NCI-H1092 treated with DMSO at 0.1 percent for 48 hours (cell line): ENCODE measurements at regions not wholly inside any gene's neighbourhood (a gene's known extent, or its start where the extent isn't known, plus 50 kb on each side); places are given as distances from the start of the nearest gene placed in this dataset.

Experiments
- DNase-seq: peaks from one replicate; lab custom pipeline; 2025; lab: John Stamatoyannopoulos, UW

DNA sequence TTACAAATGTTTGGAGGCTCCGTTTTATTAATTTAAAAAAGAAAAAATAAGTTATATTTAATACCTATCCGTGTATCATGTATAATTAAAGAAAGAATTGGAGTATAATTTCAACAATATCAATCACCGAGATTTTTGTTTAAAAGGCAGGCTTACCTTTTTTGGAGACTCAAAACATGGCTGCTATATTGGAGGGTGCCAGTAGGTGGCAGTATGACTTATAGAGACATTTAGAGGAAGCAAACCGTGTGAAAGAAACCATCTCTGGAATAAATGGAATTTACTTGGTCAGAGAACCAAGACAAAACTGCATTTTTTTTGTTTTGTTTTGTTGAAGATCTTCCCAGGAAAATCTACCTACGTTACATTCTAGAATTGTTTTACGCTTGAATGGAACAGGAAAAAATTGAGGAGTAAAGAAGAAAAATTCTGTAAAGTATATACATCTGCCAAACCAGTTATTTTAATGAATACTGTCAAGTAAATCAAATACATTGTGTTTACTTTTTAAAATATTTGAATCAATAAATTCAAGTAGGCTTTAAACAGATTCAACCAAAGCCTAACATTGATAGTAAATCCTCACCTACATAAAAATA, 802.6 kb upstream of the ALCAM start:
- peak; percentile 21 for DNase-seq

DNA sequence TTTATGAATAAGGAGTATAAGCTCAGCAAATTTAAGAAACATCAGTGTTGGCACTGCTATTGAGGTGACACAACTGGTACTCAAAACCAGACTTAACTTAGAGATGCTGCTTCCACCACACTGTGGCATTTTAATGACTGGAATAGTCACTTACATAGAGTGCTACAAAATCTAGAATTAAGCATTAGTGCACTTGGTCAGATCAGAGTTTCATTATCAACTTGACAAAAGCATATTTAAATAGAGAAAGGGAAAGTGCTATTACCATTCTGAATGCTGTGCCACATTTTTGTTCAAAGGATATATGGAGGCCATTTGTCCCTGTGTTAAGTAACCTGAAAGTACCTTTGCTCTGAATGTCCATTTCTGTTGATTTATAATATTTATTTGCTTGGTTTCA, 800.7 kb upstream of the ALCAM start:
- no peak for DNase-seq

DNA sequence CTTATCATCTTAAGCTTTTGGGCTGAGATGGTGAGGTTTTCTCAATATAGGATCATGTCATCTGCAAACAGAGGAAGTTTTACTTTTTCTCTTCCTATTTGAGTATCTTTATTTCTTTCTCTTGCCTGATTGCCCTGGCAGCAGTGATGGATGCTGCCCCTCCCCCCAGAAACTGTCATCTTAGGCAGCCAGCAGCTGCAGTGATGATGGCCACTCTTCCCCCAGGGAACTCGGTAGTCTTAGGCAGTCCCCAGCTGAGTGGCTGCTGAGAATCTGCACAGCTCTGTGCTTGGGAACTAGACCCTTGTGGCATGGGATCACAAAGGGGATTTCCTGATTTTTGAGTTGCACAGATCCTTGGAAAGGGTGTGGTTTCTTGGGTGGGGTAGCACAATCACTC, 791.1 kb upstream of the ALCAM start:
- DNase-seq, result no peak

DNA sequence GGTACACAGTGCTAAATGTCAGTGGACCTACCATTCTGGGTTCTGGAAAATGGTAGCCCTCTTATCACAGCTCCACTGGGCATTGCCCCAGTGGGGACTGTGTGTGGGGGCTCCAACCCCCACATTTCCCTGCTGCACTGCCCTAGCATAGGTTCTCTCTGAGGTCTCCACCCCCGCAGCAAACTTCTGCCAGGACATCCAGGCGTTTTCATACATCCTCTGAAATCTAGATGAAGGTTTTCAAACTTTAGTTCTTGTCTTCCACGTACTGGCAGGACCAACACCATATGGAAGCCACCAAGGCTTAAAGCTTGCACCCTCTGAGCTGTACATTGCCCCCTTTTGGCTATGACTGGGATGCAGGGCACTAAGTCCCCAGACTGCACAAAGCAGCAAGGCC, 788.2 kb upstream of the ALCAM start:
- DNase-seq, result no peak

DNA sequence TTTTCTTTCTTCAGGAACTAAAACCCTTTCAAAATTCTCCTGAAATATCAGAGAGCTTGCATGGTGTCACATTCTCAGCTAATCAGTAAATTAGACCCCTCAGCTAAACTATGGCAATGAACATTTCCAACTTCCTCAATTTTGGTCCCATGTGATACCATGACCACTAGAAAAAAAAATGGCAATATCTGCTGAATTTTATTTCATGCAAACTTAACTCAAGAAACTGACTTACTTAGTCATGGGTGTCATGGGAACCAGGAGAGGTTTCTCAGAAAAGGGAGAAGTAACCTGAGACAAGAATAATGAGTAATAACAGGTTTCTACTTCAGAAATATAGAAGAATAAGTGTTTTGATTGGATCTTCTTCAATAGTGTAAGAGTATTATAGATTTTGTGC, 784.6 kb upstream of the ALCAM start:
- DNase-seq, result no peak

DNA sequence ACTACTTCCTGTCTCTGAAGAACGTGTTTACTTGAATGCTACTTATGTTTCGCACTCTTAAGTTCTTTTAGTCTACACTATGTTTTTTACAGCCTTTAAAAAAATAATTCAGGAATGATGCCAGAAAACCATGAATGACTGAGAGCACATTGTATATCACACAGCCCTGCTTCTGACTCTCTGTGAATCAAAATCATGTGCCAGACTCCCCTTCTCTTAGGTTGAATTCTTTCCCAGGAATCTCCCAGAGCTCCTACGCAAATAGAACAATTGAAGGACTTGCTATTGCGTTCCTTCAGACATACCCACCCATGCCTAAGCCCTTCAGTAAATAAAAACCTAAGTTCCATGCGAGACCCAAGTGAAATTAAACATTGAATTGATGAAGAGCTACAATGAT, 782.0 kb upstream of the ALCAM start:
- no peak for DNase-seq

DNA sequence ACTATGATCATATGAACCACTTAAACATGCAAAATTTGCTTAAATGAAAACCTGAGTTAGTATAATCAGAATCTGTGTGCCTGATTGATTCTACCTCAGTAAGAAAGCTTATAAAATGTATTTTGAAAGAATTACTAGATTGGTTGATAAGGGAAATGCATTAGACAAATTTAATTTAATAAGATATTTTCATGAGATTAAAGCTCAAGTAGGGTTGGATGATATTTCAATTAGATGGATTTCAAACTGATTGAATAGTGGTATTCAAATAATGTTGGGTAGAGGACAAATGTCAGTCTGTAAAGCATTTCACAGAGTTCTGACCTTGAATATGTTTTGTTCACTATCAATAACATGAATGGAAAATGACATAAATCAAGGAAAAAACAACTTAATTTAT, 780.4 kb upstream of the ALCAM start:
- DNase-seq, result no peak

DNA sequence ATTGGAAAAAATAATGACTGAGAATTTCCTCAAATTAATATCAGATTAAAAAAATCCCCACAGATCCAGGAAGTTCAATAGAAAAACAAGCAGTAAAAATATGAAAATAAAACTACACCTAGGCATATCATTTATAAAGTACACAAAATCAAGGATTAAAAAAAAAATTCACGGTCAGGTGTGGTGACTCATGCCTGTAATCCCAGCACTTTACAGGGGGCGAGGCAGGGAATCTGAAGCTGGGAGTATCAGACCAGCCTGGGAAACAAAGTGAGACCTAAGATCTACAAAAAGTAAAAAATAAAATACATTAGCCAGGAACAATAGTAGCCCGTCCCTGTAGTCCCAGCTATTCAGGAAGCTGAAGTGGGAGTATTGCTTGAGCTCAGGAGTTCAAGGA, 778.3 kb upstream of the ALCAM start:
- no peak for DNase-seq

DNA sequence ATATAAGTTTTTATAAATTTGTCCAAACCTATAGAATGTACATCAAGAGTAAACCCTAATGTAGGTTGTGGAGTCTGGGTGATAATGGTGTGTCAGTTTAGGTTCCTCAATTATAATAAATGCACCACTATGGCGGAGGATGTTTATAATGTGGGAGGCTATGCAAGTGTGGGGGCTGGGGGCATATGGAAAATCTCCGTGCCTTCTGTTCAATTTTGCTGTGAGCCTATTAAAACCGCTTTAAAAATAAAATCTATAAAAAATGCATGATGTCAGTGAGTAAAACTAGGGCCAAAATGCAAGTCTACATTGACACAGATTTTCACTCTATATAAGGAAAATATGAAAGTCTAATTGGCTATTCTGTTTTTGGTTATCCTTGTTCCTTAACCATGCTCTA, 774.9 kb upstream of the ALCAM start:
- DNase-seq, result no peak

DNA sequence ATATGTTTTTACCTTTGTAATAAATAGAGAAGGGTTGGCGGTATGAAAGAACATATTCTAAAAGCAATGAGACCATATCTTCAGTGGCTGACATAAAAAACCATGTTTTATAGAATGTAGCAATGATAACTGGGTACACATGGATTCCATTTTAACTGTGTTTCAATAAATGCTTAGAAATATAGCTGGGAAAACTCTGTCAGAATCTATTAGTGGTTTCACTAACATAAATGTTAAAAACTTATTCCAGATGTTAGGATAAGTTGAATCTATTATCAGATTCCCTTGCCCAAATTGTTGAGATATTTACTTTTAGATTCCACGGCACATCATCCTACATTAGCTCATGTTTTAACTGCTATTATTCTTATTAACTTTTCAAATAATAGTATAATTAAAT, 772.2 kb upstream of the ALCAM start:
- DNase-seq, result no peak

DNA sequence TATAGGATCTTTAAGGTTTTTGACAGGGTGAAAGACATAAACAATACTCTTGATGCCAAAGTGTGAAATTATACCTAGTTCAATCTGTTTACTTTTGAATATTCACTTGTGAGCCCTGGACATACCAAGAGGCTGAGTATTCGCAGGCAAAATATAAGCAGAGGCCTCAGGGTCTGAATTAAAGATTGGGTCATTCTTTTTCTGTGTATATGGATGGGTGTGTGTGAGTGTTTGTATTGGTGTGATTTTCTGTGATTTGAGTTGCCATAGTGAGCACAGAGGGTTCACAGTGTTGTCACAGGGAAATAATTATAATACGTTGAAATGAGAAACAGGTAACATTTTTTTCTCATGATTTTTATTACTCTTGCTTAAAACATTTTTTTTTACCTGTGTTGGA, 770.7 kb upstream of the ALCAM start:
- no peak for DNase-seq

DNA sequence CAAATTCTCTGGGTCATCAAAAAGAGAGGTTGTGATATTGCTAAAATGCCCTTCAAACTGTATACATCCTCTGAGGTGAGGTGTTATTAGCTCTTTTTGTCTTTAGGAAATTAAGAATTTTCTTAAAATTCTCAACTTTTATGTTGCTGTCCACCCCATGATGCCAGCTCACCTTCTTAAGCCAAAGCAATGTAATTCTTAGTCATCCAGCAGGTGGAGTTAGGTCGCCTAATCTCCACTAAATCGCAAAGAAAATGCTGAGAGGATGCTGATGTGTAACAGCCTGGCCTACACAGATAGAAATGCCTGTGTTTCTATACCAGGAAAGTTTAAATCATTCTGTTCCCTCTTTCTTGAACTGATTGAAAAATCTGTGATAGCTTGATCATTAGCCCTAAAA, 770.2 kb upstream of the ALCAM start:
- peak; percentile 68 for DNase-seq

DNA sequence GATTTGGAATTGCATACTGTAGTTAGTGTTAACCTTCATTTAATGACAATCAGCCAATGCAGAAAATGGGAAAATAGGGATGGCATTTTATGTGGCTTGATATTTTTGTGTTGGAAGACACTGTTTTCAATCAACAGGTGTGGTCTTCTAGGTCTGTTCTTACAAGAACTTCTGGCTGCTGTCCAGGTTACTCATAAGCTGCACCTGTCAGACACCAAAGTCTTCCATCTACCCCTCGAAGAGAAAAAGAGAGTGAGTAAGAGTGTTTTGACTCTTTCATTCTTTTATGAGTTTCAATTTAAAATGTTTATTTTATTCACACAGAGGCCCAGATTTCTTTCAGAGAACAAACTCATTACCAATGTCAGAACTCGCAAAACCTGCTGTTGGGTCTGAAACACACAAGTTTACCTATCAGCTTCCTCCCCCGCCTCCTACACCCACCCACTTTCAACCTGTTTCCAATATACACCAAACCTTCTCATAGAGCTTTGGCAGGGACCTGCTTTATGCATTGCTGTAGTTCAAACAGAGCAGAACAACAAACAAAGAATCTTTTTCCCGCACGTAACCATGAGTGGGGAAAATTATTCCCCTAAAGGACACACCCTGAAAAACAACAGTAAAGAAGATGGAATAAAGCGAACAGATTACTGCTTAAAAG, 767.7 kb upstream of the ALCAM start:
- peak; percentile 33 for DNase-seq

DNA sequence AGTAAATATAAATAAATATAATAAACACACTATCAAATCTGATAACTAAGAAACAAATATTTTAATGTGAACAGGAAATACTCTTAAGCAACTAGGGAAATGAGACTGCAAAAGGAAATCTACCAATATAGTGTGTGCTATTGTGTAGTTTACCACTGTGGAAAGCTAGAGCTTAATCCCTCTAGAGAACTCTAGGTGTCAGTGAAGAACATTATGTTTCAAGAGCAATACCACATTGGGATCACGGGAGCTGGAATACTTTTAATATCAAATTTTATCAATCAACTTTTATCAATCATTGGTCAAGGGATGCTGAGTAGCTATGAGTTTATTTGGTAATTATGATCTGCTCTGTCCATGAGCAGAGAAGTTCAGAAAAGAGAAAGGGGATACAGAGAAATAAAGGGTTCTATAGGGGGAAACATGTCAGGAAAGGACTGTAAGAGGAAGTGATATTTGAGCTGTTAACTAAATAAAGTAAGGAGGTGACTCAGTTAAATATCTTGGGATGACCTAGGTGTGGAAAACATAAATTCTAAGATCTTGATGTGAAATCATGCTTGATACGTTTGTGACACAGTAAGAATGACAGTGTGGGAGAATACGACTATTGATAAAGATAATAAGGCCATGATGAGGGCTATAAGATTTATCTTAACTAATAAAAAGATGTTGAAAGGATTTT, 762.2 kb upstream of the ALCAM start:
- peak; percentile 14 for DNase-seq

DNA sequence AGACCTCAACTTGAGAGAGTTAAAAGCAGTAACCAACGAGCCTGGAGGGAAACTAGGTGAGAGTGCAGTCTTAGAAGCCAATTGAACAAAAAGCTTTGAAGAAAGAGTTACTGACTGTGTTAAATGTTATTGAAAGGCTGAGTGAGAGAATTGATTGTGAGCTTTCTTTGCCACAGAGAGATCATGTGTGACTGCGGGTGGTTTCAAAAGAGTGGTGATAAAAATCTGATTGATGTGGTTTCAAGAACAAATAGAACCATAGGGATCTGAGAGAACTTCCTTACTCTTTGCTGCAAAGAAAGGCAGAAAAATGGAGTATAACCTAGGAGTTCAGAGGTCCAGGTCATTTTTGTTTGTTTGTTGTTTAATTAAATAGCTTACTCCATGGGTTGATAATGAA, 759.9 kb upstream of the ALCAM start:
- no peak for DNase-seq

DNA sequence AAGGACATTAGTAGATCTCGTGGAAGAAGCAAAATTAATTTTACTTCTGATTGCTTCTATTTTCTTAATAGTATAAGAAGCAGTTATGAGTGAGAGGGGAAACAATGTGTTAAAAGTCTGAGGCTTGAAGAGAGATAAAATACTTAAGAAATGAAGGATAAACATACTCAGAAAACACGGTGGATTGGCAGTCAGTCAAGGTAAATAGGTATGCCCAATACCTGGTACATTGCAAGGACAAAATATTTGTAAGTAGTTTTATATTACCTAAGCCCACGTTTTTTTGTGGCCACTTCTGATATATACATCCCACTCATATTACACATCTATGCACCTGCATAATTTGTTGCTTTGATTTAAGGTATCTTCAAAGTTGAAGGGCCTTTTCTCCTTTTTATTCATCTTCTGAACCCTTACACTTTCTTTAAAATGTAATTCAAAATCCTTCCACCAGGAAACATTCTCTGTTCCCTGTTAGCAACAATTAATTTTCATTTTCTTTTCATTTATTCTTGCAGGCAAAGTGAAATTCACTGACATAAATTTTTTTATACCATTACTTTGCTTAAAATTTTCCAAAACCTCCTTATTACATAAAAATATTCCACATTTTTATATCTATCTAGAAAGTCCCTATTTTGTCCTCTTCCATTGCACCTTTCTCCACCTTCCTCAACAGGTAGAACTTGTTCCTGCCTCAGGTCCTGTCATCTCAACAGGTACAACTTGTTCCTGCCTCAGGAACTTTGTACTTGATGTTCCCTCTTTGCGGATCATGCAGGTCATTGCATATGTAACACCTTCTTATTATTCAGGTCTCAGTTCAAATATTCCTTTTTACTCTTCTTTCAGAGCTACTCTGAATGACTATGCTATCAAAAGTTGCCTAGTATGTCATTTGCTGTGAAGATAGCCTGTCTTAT, 755.7 kb upstream of the ALCAM start:
- no peak for DNase-seq

DNA sequence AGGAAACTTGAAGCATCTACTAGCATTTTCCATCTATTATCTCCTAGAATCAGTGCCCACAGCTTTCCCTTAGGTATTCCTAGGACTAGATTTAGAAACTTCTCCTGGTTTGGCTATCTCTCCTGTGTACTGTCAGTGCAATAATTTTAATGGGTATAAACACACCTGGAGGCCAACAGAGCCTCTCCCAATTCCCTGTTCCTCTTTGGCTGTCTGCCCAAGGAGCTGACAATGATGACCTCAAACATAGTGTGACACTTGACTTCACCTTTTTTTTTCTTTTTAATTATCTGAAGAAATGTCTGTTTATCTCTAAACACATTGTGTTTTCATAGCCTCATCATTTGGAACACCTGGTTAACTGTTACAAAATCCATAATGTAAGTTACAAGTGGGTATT, 754.5 kb upstream of the ALCAM start:
- no peak for DNase-seq

DNA sequence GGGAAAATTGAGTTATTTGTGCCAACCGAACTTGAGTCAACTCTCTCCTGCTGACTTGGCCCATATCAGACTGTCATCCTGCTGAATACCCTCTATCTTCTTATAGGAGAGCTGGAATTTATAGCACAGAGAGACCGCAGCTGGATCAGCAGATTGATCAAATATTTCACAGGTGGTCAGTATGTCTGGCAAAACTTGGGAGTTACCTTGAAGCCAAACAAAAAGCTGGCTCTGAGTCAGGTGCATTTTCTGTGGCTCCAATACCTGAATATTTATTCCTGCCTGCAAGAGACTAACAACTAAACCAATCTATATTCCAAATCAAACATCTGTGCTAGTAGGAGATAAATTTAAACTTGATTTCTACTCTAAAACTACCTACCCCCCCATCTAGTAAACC, 752.1 kb upstream of the ALCAM start:
- DNase-seq, result no peak

DNA sequence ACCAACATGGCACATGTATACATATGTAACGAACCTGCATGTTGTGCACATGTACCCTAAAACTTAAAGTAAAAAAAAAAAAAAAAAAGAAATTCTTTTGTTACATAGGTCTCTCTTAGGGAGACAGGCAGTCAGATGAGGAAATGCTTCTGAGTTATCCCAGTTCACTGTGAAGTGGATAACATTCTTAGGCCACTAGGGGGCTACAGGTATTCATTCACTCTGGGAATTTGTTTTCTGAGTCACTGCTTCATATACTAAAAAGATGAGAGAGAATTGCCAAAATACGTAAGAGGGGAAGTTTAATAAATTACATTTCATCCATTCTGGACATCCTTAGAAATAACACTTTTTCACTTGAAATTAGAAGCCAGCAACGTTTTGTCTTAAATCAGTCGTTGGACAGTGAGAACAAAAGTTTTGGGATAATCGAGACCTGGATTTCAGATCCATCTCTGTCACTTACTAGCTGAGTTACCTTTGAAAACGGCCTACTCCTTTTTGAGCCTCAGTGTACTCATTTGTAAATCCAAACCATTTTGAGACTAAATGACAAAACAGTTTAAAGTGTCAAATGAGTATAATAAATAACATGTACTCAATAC, 738.4 kb upstream of the ALCAM start:
- DNase-seq, result peak; percentile 61

DNA sequence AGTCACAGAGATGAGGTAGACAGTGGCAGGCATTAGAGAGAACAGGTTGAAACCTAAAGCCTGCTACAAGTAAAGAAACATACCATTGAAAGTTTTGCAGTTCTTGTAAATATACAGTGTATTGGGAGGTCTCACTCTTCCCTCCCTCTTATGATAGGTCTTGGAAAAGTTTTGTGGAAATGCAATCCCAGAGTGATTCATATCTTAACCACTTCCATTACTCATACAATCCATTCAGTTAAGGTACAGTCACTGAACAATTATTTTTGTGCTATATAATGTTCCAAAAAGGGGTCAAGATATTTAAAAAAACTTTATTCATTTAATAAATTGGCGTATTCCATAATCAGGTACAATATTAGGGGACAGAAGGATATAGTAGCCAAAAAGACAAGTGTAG, 737.7 kb upstream of the ALCAM start:
- DNase-seq, result no peak

DNA sequence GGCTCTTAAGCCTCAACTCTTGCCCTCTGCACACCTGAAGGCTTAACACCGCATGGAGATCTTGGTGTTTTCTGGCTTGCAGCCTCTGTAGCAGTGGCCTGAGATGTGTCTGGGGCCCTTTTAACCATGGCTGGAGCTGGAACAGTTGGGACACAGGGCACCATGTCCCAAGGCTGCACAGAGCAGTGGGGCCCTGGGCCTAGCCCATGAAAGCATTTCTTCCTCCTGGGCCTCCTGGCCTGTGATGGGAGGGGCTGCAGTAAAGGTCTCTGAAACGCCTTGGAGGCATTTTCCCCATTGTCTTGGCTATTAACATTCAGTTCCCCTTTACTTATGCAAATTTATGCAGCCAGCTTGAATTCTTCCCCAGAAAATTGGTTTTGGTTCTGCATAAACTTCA, 735.5 kb upstream of the ALCAM start:
- DNase-seq, result no peak

DNA sequence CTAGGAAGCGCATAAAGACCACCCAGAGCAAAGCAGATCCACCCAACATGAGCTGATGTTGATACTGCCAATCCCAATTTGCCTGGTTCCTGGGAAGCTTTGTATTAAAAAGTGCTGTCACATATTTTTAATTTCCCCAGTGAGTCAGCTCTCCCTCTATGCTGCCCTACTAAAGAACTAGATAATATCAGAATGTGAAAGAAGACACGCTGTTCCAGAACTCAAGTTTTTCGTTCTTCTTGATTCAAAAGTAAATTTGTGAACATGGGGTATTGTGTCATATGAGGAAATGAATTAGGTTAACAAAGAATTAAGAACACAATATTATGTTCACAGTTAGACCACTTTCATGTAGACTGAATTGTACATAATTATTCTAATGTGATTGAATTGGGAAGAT, 734.2 kb upstream of the ALCAM start:
- DNase-seq, result no peak
